ENCODE measurements at regions not wholly inside any gene's neighbourhood (a gene's known extent, or its start where the extent isn't known, plus 50 kb on each side); places are given as distances from the start of the nearest gene placed in this dataset.
"Not testable (repeated sequence)": the region's sequence is repeated elsewhere in the genome, so short reads cannot be mapped to it uniquely, and the experiment has no call there.

GRCh38 chr7:37590824-37591223, 92.7 kb upstream of the GPR141 start:
- no peak for TF ChIP-seq CTCF (IDR thresholded peaks at IDR 0.05)
- Histone ChIP-seq H3K27ac (no peak overlapping the region), H3K4me1 (ENCODE audit: control insufficient read depth in 1 of 2, insufficient read depth in 1 of 2, low read depth in 1 of 2, low read length in 1 of 2) (peaks cover 3 to 9% of the 10 kb centered on the region in 2 experiments), H3K9me3 (no peaks in the 10 kb centered on the region), H3K36me3 (no peaks in the 10 kb centered on the region), H3K4me3 (ENCODE audit: low read depth in 1 of 2, low read length in 1 of 2) (no peak overlapping the region), H3K27me3 (no peaks in the 10 kb centered on the region)

DNA sequence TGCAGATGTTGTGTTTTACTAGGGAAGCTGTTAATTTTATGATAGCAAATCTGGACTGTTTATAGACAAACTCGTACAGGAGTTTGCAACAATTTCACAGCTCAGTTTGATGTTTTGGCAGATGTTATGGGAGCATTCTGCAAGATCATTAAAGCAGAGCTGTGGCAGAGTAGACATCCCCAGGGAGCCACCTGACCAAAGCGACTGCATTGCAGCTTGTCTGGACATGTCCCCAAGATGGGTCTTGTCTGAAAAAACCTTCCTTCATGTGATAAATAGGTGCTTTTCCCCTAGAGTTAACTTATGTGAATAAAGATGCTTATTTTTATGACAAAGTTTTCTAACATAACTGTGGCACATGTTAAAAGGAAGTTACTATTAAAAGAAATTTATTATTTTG, 91.2 kb upstream of the GPR141 start:
- no peak overlapping the region for H3K27ac ChIP-seq
- H3K36me3 ChIP-seq = no peaks in the 10 kb centered on the region
- H3K27me3 ChIP-seq = no peaks in the 10 kb centered on the region
- H3K4me3 ChIP-seq (ENCODE audit: low read depth in 1 of 2, low read length in 1 of 2) = no peak overlapping the region
- H3K9me3 ChIP-seq = no peaks in the 10 kb centered on the region
- H3K4me1 ChIP-seq (ENCODE audit: control insufficient read depth in 1 of 2, insufficient read depth in 1 of 2, low read depth in 1 of 2, low read length in 1 of 2) = peaks cover 5 to 6% of the 10 kb centered on the region in 2 experiments
- TF ChIP-seq CTCF (IDR thresholded peaks at IDR 0.05) = no peak

GRCh38 chr7:37594602-37595001, 89.0 kb upstream of the GPR141 start:
- no peak for TF ChIP-seq CTCF (IDR thresholded peaks at IDR 0.05)
- no peaks in the 10 kb centered on the region for H3K36me3 ChIP-seq
- no peak overlapping the region for H3K4me3 ChIP-seq (ENCODE audit: low read depth in 1 of 2, low read length in 1 of 2)
- H3K4me1 ChIP-seq (ENCODE audit: control insufficient read depth in 1 of 2, insufficient read depth in 1 of 2, low read depth in 1 of 2, low read length in 1 of 2) = peaks cover 7 to 8% of the 10 kb centered on the region in 2 experiments
- H3K27ac ChIP-seq = no peak overlapping the region
- H3K9me3 ChIP-seq = no peaks in the 10 kb centered on the region
- H3K27me3 ChIP-seq = no peaks in the 10 kb centered on the region

- Histone ChIP-seq H3K9me3 (no peaks in the 10 kb centered on the region), H3K27ac (no peak overlapping the region), H3K4me1 (ENCODE audit: control insufficient read depth in 1 of 2, insufficient read depth in 1 of 2, low read depth in 1 of 2, low read length in 1 of 2) (peaks cover 7 to 8% of the 10 kb centered on the region in 2 experiments), H3K27me3 (no peaks in the 10 kb centered on the region), H3K36me3 (no peaks in the 10 kb centered on the region), H3K4me3 (ENCODE audit: low read depth in 1 of 2, low read length in 1 of 2) (no peak overlapping the region)
- no peak for TF ChIP-seq CTCF (IDR thresholded peaks at IDR 0.05)
Measured at GRCh38 chr7:37598824-37599223, 84.7 kb upstream of the GPR141 start.

- Histone ChIP-seq H3K27me3 (no peaks in the 10 kb centered on the region), H3K36me3 (no peaks in the 10 kb centered on the region), H3K4me3 (ENCODE audit: low read depth in 1 of 2, low read length in 1 of 2) (no peak overlapping the region), H3K27ac (no peak overlapping the region), H3K9me3 (no peaks in the 10 kb centered on the region), H3K4me1 (ENCODE audit: control insufficient read depth in 1 of 2, insufficient read depth in 1 of 2, low read depth in 1 of 2, low read length in 1 of 2) (peaks cover 7 to 8% of the 10 kb centered on the region in 2 experiments)
- no peak for TF ChIP-seq CTCF (IDR thresholded peaks at IDR 0.05)
Measured at GRCh38 chr7:37601321-37601720, 82.2 kb upstream of the GPR141 start.

GRCh38 chr7:37604078-37604477, 79.5 kb upstream of the GPR141 start:
- no peaks in the 10 kb centered on the region for H3K36me3 ChIP-seq
- no peak overlapping the region for H3K4me3 ChIP-seq (ENCODE audit: low read depth in 1 of 2, low read length in 1 of 2)
- no peaks in the 10 kb centered on the region for H3K4me1 ChIP-seq (ENCODE audit: control insufficient read depth in 1 of 2, insufficient read depth in 1 of 2, low read depth in 1 of 2, low read length in 1 of 2)
- H3K9me3 ChIP-seq = no peaks in the 10 kb centered on the region
- H3K27ac ChIP-seq = no peak overlapping the region
- H3K27me3 ChIP-seq = no peaks in the 10 kb centered on the region
- no peak for TF ChIP-seq CTCF (IDR thresholded peaks at IDR 0.05)

- not testable (repeated sequence) for H3K36me3 ChIP-seq; H3K4me1 ChIP-seq (ENCODE audit: control insufficient read depth in 1 of 2, insufficient read depth in 1 of 2, low read depth in 1 of 2, low read length in 1 of 2); H3K27ac ChIP-seq; H3K27me3 ChIP-seq; H3K9me3 ChIP-seq; H3K4me3 ChIP-seq (ENCODE audit: low read depth in 1 of 2, low read length in 1 of 2)
Measured at GRCh38 chr7:37617406-37617805, 66.2 kb upstream of the GPR141 start.

Measured in neutrophil (primary cell).